Fibroblast of villous mesenchyme (primary cell): ENCODE measurements at regions not wholly inside any gene's neighbourhood (a gene's known extent, or its start where the extent isn't known, plus 50 kb on each side); places are given as distances from the start of the nearest gene placed in this dataset.
"Not testable (repeated sequence)": the region's sequence is repeated elsewhere in the genome, so short reads cannot be mapped to it uniquely, and the experiment has no call there.

Experiments
- DNase-seq: peaks from one replicate; pipeline ENCODE4 v3.0.0-alpha.2; 2010; ENCODE audit warnings: low read depth
- H3K4me3 ChIP-seq: 2 replicates; pipeline ENCODE4 v1.5.1; 2011; ENCODE audit warnings: low read depth, mild to moderate bottlenecking, low read length
- CTCF ChIP-seq: IDR thresholded peaks from 2 replicates; pipeline ENCODE4 v1.5.1; 2012; ENCODE audit warnings: low read depth, mild to moderate bottlenecking, low read length; ENCODE audit not compliant: insufficient read depth

- no peak for DNase-seq
- TF ChIP-seq CTCF, result no peak
- no peak overlapping the region for H3K4me3 ChIP-seq
Measured at GRCh38 chr7:145850636-145851035, 266.0 kb upstream of the CNTNAP2 start.

- H3K4me3 ChIP-seq, result no peak overlapping the region
- no peak for DNase-seq
Measured at GRCh38 chr7:145848691-145849090, 267.9 kb upstream of the CNTNAP2 start.

GRCh38 chr7:145845345-145845744, 271.3 kb upstream of the CNTNAP2 start:
- no peak overlapping the region for H3K4me3 ChIP-seq
- TF ChIP-seq CTCF, result no peak
- DNase-seq, result no peak

More at GRCh38 chr7:145848691-145849090, 267.9 kb upstream of the CNTNAP2 start:
- no peak for TF ChIP-seq CTCF

- DNase-seq, result no peak
- no peak overlapping the region for H3K4me3 ChIP-seq
- no peak for TF ChIP-seq CTCF
Measured at GRCh38 chr7:145839814-145840213, 276.8 kb upstream of the CNTNAP2 start.

- H3K4me3 ChIP-seq, result no peak overlapping the region
- TF ChIP-seq CTCF, result no peak
- no peak for DNase-seq
Measured at GRCh38 chr7:145831616-145832206, 284.9 kb upstream of the CNTNAP2 start.

GRCh38 chr7:145817687-145818086, 298.9 kb upstream of the CNTNAP2 start:
- no peak for DNase-seq
- no peak overlapping the region for H3K4me3 ChIP-seq
- TF ChIP-seq CTCF, result no peak

- no peak for DNase-seq
- no peak for TF ChIP-seq CTCF
- no peak overlapping the region for H3K4me3 ChIP-seq
Measured at GRCh38 chr7:145812218-145812617, 304.4 kb upstream of the CNTNAP2 start.

GRCh38 chr7:145805496-145805895, 311.1 kb upstream of the CNTNAP2 start:
- H3K4me3 ChIP-seq, DNase-seq: not testable (repeated sequence)
